ENCODE measurements at regions not wholly inside any gene's neighbourhood (a gene's known extent, or its start where the extent isn't known, plus 50 kb on each side); places are given as distances from the start of the nearest gene placed in this dataset.
"Not testable (repeated sequence)": the region's sequence is repeated elsewhere in the genome, so short reads cannot be mapped to it uniquely, and the experiment has no call there.

DNA sequence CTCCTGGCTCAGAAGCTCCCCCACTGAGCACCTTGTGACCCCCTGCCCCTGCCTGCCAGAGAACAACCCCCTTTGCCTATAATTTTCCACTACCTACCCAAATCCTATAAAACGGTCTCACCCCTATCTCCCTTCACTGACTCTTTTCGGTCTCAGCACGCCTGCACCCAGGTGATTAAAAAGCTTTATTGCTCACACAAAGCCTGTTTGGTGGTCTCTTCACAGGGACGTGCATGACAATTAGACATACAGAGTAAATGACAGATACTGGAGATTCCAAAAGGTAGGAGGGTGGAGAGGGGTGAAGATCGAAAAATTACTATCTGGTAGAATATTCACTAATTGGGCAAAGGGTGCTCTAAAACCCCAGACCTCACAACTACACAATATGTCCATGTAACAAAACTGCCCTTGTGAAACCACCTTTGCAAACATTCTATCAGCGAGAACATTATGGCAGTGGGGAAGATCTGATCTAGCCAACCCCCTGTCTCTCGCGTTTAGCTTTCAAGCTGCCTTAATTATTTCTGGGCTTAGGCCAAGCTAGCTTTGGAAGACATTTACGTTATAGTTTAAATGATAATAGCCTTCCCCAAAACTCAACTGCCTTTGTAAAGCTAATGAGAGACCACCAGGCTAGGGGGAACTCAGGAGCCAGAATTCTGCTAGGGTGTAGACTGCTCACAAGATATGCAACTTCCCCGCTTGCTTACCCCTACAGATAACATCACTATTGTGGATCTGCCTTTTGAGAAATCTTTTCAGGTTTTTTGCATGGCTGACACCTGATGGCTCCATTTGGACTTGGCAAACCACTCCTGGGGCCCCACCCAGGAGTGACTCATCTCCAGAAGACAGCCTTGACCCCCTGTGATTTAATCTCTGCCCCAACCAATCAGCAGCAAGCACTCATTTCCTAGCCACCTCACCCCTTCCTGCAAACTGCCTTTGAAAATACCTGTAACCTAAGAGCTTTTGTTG, 1534.0 kb upstream of the SPRY2 start:
- no peak for DNase-seq

- DNase-seq, result no peak
Measured at GRCh38 chr13:81874253-81874652, 1533.3 kb upstream of the SPRY2 start.

DNA sequence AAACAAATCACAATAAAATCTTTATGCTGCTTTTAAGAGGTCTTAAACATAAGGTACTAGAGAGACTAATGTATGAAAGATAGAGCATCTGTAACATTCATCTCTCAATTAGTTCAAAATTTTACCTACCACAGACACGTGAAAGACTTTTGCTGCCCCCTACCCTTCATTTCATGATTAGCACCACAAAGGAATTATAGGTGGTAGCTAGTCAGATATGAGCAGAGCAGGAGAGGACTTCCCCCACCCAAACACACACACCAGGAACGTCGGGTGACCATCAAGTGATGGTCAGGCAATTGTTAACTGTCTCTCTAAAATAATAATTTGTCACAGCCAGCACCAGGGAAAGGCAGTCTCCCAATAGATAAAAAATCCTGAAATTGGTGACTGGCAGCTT, 1531.7 kb upstream of the SPRY2 start:
- no peak for DNase-seq

DNA sequence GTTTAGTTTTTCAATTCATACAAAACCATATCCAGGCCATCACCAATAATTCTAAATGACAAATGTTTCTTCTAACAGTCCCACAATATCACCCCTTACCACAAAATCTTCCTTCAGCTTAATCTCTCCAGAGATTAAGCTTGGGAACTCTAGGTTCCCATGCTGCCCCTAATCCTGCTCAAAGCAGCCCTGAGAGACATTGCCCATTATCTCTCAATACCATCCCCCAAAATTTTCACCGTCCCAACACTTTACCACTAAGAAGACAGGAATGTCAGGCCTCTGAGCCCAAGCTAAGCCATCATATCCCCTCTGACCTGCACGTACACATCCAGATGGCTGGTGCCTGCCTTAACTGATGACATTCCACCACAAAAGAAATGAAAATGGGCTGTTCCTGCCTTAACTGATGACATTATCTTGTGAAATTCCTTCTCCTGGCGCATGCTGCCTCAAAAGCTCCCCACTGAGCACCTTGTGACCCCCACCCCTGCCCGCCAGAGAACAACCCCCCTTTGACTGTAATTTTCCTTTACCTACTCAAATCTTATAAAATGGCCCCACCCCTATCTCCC, 1530.9 kb upstream of the SPRY2 start:
- DNase-seq, result not testable (repeated sequence)

DNA sequence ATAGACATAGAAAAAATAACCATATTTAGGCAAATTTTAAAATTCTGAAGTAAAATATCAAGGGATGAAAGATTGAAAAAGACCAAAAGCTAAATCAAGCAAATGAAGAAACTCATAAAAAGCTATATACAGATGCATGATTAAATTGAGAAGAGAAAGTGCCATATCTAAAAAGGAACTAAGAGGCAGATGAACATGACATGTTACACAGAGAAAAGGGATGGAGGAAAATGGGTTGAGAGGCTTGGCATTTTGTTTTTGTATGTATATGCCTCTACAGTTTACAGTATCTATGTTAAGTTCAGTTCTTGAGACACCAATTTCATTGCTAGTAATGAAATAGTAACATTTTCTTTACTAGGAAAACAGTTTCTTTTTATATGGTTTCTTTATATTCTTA, 1507.4 kb upstream of the SPRY2 start:
- no peak for DNase-seq

DNA sequence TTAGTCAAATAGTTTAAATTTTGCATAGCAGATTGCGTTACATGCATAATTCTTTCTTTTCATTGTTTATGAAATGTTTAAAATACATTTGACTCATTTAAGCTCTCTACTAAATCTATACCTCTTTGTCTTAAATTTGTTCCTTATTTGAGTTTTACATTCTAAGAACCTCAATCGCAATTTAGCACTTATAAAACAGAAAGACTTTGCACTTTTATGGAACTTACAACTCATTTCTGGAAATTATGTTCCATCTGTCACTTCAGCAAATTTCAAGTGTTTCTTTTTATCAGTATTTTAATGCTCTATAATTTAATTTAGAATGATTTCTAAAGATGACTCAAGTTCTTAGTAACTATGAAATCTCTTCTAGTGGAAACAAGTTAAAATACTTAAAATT, 1505.8 kb upstream of the SPRY2 start:
- no peak for DNase-seq

DNA sequence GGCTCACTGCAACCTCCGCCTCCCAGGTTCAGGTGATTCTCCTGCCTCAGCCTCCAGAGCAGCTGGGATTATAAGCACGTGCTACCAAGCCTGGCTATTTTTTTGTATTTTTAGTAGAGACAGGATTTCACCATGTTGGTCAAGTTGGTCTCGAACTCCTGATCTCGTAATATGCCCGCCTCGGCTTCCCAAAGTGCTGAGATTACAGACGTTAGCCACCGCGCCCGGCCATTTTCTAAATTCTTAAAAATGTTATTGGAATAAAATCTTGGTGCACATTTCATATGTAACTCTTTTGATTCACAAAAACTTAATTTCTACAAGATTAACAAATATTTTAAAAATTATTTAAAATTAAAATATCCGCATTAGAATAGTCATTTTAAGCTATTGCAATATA, 1480.3 kb upstream of the SPRY2 start:
- no peak for DNase-seq

GRCh38 chr13:81800433-81800832, 1459.5 kb upstream of the SPRY2 start:
- no peak for DNase-seq

GRCh38 chr13:81795710-81796109, 1454.8 kb upstream of the SPRY2 start:
- DNase-seq, result no peak

- no peak for DNase-seq
Measured at GRCh38 chr13:81791641-81792040, 1450.7 kb upstream of the SPRY2 start.

GRCh38 chr13:81781471-81781870, 1440.5 kb upstream of the SPRY2 start:
- no peak for DNase-seq

GRCh38 chr13:81779876-81780275, 1439.0 kb upstream of the SPRY2 start:
- DNase-seq, result no peak

- DNase-seq, result no peak
Measured at GRCh38 chr13:81778350-81778749, 1437.4 kb upstream of the SPRY2 start.

DNA sequence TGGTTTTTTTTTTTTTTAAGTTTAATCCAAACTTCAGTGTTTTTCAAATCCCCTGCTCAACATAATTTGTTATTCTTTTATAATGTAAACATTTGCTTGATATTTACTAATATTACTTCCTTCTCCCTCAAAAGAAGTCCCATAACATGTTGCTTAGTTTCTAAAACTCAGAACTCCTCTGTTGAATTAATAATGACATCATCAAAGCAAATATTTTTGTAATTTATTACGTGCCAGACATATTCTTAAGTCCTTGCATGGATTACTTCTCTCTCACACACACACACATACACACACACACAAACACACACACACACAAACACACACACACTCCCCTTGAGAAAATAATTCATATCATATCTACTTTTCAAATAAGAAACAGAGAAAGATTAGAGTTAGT, 1432.3 kb upstream of the SPRY2 start:
- no peak for DNase-seq

- no peak for DNase-seq
Measured at GRCh38 chr13:81771951-81772350, 1431.0 kb upstream of the SPRY2 start.

DNA sequence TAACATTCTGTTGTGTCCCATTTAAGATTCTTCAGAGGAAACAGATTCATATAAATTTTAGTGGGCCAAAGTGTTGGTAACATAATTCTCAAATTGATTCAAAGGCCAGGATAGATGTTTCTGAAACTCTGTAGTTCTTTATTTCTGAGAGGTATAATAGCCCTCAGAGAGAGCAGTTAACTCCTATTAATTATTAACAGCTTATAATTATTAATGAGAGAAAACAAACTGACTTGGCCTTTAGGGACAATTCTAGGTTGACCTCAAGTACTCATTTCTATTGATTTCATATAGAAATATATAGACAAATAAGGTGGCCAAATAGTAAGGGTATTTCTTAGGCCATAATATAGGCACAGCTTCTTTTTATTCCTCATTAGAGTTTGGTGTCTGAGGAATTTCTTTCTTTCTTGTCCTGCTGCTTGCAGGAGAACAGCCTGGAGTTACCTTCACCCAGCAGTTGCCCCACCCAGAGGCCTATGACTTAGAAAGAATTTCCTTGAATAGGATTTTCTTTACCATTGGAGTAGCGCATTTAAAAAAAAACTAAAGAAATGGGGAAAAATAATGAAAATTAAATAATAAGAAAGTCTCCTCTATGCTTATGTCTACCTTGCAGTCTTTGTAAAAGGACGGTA, 1430.1 kb upstream of the SPRY2 start:
- no peak for DNase-seq

GRCh38 chr13:81762449-81762848, 1421.5 kb upstream of the SPRY2 start:
- no peak for DNase-seq

GRCh38 chr13:81760316-81760715, 1419.4 kb upstream of the SPRY2 start:
- DNase-seq, result no peak

DNA sequence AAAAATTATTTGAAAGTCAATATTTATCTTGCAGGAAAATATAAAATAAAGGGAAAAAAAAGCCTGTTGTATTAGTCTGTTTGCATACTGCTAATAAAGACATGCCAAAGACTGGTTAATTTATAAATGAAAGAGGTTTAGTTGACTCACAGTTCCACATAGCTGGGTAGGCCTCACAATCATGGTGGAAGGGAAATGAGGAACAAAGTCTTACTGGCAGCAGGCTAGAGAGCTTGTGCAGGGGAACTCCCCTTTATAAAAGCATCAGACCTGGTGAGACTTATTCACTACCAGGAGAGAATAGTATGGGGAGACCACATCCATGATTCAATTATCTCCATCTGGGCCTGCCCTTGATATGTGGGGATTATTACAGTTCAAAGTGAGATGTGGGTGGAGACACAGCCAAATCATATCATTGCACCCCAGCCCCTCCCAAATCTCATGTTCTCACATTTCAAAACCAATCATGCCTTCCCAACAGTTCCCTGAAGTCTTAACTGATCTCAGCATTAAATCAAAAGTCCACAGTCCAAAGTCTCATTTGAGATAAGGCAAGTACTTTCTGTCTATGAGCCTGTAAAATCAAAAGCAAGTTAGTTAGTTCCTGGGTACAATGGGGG, 1416.5 kb upstream of the SPRY2 start:
- no peak for DNase-seq

GRCh38 chr13:81745391-81745790, 1404.5 kb upstream of the SPRY2 start:
- DNase-seq, result no peak

DNA sequence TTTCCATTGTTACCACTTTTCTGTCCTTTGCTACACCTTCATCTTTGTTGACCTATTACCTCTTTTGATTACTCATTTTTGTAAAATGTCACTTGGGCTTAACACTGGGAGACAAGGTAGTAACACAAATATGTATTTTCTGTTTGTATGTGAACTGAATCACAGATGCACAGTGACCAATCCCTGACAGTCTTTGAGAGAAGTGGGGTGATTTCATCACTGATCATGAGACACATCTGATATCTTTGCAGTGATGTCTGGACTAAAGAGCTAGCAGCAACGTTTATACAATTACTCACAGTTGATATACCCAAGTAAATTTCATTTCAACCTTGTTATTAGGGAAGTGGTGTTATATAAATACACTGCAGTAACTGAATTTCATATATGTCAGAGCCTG, 1397.4 kb upstream of the SPRY2 start:
- no peak for DNase-seq

GRCh38 chr13:81726037-81726726, 1385.3 kb upstream of the SPRY2 start:
- no peak for DNase-seq

DNA sequence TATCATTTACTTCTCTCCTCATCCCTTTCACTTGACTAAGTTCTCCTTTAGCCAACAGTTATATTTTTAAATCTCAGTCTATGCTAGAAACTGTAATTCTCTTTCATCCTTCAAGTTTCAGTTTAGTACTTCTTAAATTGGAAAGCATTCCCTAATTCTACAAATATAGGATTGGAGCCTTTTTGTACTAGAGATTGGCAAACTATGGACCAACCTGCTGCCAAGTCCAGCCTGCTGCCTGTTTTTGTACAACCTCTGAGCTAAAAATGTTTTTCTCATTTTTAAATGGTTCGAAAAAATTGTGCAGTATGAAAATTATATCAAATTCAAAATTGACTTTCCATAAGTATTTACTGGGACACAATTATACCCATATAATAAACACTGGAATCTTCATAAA, 1381.5 kb upstream of the SPRY2 start:
- no peak for DNase-seq
